K562 (cell line): ENCODE measurements at regions not wholly inside any gene's neighbourhood (a gene's known extent, or its start where the extent isn't known, plus 50 kb on each side); places are given as distances from the start of the nearest gene placed in this dataset.

Experiments used
- ATAC-seq: fragments of 200-7000 bp; cut with Tn5 transposase; 3 replicates; pipeline ENCODE4 v1.9.1; 2020; ENCODE audit warnings: moderate library complexity
- BruUV-seq: library from RNA; stranded (reverse); fragments of 400-500 nt; replicated peaks from 2 replicates; lab custom pipeline; 2021; lab: Mats Ljungman, UMichigan
- CTCF ChIA-PET: fragments of 300-600 bp; formaldehyde crosslinking; extraction: SDS; loops from one replicate; lab custom pipeline; 2021; ENCODE audit warnings: low intra/inter-chr PET ratio; lab: Yijun Ruan, JAX
- POLR2A ChIA-PET: fragments of 300-600, 350-650 bp; sonication (Branson Sonifier 250); formaldehyde crosslinking; extraction: SDS; loops from one replicate; lab custom pipeline; 2021; ENCODE audit warnings: antibody characterized with exemption, inconsistent platforms; lab: Yijun Ruan, JAX
- DNase-seq, 4 experiments: peaks; one replicate each; pipeline versions ENCODE4 v3.0.0 to v3.0.0-alpha.2; 2011 to 2018; ENCODE audit warnings: low spot score in 3 of 4, mixed read lengths in 3 of 4; ENCODE audit errors: extremely low read depth in 1 of 4
- FAIRE-seq: peaks from 2 replicates; lab custom pipeline; 2011; peaks lifted over from hg19 to GRCh38; lab: Jason Lieb, UNC
- H2AFZ ChIP-seq: 2 replicates; pipeline ENCODE4 v1.6.0; 2011; ENCODE audit warnings: low read depth, low read length, control low read depth, inconsistent platforms
- H3K27ac ChIP-seq: fragments of 200-600 bp; 3 replicates; pipeline ENCODE4 v1.8.0; 2011; ENCODE audit warnings: low read depth, mild to moderate bottlenecking, control low read depth, inconsistent platforms, low read length, moderate library complexity, mixed read lengths; ENCODE audit errors: extremely low read depth
- H3K27me3 ChIP-seq, 2 experiments: fragments of 300-600 bp in 1 of 2; 2 replicates in 1 of 2; 3 replicates in 1 of 2; pipeline versions ENCODE4 v1.6.0 to v1.8.0; 2011; ENCODE audit warnings: inconsistent platforms in 2 of 2, low read length in 2 of 2, mild to moderate bottlenecking in 1 of 2, mixed read lengths in 1 of 2, moderate library complexity in 1 of 2; ENCODE audit not compliant: control insufficient read depth in 2 of 2, insufficient read depth in 2 of 2
- H3K36me3 ChIP-seq: fragments of 300-600 bp; 3 replicates; pipeline ENCODE4 v1.8.0; 2011; ENCODE audit warnings: mild to moderate bottlenecking, low read length, inconsistent platforms; ENCODE audit not compliant: control insufficient read depth, insufficient read depth
- H3K4me1 ChIP-seq, 2 experiments: fragments of 200-600 bp in 1 of 2; replicated peaks in 1 of 2; 2 replicates in 1 of 2; 3 replicates in 1 of 2; pipeline versions ENCODE4 v1.5.1 to v1.8.0; 2011; ENCODE audit warnings: inconsistent platforms in 2 of 2, low read length in 2 of 2, mild to moderate bottlenecking in 1 of 2, mixed read lengths in 1 of 2, moderate library complexity in 1 of 2; ENCODE audit not compliant: control insufficient read depth in 2 of 2, insufficient read depth in 2 of 2
- H3K4me2 ChIP-seq: 2 replicates; pipeline ENCODE4 v1.6.1; 2011; ENCODE audit warnings: low read length, control low read depth, inconsistent platforms, mixed read lengths; ENCODE audit not compliant: insufficient read depth
- H3K4me3 ChIP-seq: fragments of 200-600 bp; sonication (generic), shearing (Covaris generic); 2 replicates; pipeline ENCODE4 v1.5.1; 2016; ENCODE audit warnings: control low read depth, inconsistent platforms
- H3K79me2 ChIP-seq: fragments of 200-600 bp; 3 replicates; pipeline ENCODE4 v1.8.0; 2011; ENCODE audit warnings: low read length, inconsistent platforms; ENCODE audit not compliant: control insufficient read depth, insufficient read depth
- H3K9ac ChIP-seq, 2 experiments: 2 replicates each; pipeline versions ENCODE4 v1.6.0 to v1.6.1; 2011; ENCODE audit warnings: low read depth in 2 of 2, low read length in 2 of 2, control low read depth in 1 of 2, inconsistent platforms in 1 of 2, mild to moderate bottlenecking in 1 of 2, mixed read lengths in 1 of 2; ENCODE audit not compliant: insufficient read depth in 1 of 2
- H3K9me1 ChIP-seq: one replicate; pipeline ENCODE4 v1.6.0; 2011; ENCODE audit warnings: inconsistent platforms, mild to moderate bottlenecking, low read length, moderate library complexity; ENCODE audit not compliant: control insufficient read depth, insufficient read depth
- H3K9me3 ChIP-seq: replicated peaks from 2 replicates; pipeline ENCODE4 v1.5.1; 2011; ENCODE audit warnings: low read depth, low read length, inconsistent platforms; ENCODE audit not compliant: control insufficient read depth, insufficient read depth
- H4K20me1 ChIP-seq: replicated peaks from 2 replicates; pipeline ENCODE4 v1.6.1; 2011; ENCODE audit warnings: low read length, inconsistent platforms, mixed read lengths; ENCODE audit not compliant: control insufficient read depth, insufficient read depth
- CREB1 ChIP-seq, 2 experiments: sonication (generic) in 1 of 2; formaldehyde crosslinking in 1 of 2; IDR thresholded peaks; 2 replicates each; pipeline versions ENCODE4 v1.6.1 to v1.8.0; 2012 to 2022; ENCODE audit warnings: inconsistent platforms in 1 of 2, mild to moderate bottlenecking in 1 of 2, missing genetic modification reagents in 1 of 2, moderate library complexity in 1 of 2
- FOXP1 ChIP-seq: sonication (generic); formaldehyde crosslinking; IDR thresholded peaks from 2 replicates; pipeline ENCODE4 v1.8.0; 2022; ENCODE audit warnings: mild to moderate bottlenecking, missing genetic modification reagents
- KLF1 ChIP-seq: fragments of 450-650 bp; IDR thresholded peaks from 2 replicates; pipeline ENCODE4 v1.6.1; 2016; ENCODE audit warnings: missing genetic modification characterization, missing compliant biosample characterization
- MEF2A ChIP-seq: IDR thresholded peaks from 2 replicates; pipeline ENCODE4 v1.6.1; 2011; ENCODE audit warnings: low read depth, mild to moderate bottlenecking, low read length, moderate library complexity; ENCODE audit not compliant: control insufficient read depth
- MEIS2 ChIP-seq: fragments of 450-650 bp; IDR thresholded peaks from 2 replicates; pipeline ENCODE4 v1.6.1; 2014; ENCODE audit warnings: mild to moderate bottlenecking; ENCODE audit not compliant: partially characterized antibody
- PBX2 ChIP-seq, 2 experiments: IDR thresholded peaks in 1 of 2; conservative IDR thresholded peaks in 1 of 2; 2 replicates each; pipeline ENCODE4 v1.6.1; 2016; ENCODE audit warnings: low read depth in 2 of 2, mild to moderate bottlenecking in 1 of 2, missing compliant biosample characterization in 1 of 2, missing genetic modification characterization in 1 of 2, moderate library complexity in 1 of 2
- WGBS: fragments of 100-300 bp; shearing (Covaris generic); methylation state at CpG from one replicate; pipeline ENCODE4 v1.1.6; 2016; ENCODE audit warnings: low coverage, mixed read lengths; ENCODE audit not compliant: insufficient coverage; ENCODE audit errors: missing lambda C conversion rate; 5-methylcytosine and 5-hydroxymethylcytosine counted together
- in situ Hi-C: fragments of 300-500 bp; cut with MboI; formaldehyde crosslinking; loops from 4 replicates; pipeline ENCODE4 v1.15.0; 2018; ENCODE audit warnings: inconsistent platforms, mixed read lengths
- intact Hi-C: fragments of 100-400 bp; cut with micrococcal nuclease; formaldehyde crosslinking; loops from 2 replicates; pipeline ENCODE4 v1.14.2; 2022
- TF ChIP-seq, protein P1 (sequence below): fragments of 450-650 bp; IDR thresholded peaks from 2 replicates; pipeline ENCODE4 v1.6.1; 2016

GRCh38 chr5:108661024-108661423 lies 86.7 kb upstream of the FER start:
- Histone ChIP-seq H3K4me1 (no peaks in the 10 kb centered on the region), H3K36me3 (no peaks in the 10 kb centered on the region), H3K4me2 (no peak overlapping the region), H3K79me2 (no peaks in the 10 kb centered on the region), H3K9me3 (no peaks in the 10 kb centered on the region), H3K27ac (no peak overlapping the region), H3K27me3 (peaks cover 2 to 3% of the 10 kb centered on the region in 2 experiments; a peak in 2 of 5 replicates), H3K9ac (no peak overlapping the region), H4K20me1 (no peaks in the 10 kb centered on the region), H2AFZ (no peak overlapping the region), H3K9me1 (no peaks in the 10 kb centered on the region), H3K4me3 (no peak overlapping the region)
- TF ChIP-seq KLF1 (no peak), MEIS2 (peak; percentile 59), PBX2 (CRISPR knock-in tag; IDR thresholded peaks at IDR 0.05; ENCODE audit: low read depth) (no peak), PBX2 (tag; conservative IDR thresholded peaks at IDR 0.05; ENCODE audit: low read depth) (peak; percentile 81), CREB1 (IDR thresholded peaks at IDR 0.05) (no peak), CREB1 (CRISPR knock-in tag; IDR thresholded peaks at IDR 0.05) (no peak), MEF2A (no peak), FOXP1 (no peak)
- TF ChIP-seq, protein P1, sequence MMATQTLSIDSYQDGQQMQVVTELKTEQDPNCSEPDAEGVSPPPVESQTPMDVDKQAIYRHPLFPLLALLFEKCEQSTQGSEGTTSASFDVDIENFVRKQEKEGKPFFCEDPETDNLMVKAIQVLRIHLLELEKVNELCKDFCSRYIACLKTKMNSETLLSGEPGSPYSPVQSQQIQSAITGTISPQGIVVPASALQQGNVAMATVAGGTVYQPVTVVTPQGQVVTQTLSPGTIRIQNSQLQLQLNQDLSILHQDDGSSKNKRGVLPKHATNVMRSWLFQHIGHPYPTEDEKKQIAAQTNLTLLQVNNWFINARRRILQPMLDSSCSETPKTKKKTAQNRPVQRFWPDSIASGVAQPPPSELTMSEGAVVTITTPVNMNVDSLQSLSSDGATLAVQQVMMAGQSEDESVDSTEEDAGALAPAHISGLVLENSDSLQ: peak; percentile 55
- DNase-seq (no peak), ATAC-seq (no peak), FAIRE-seq (no peak)
- in situ Hi-C loops: no loop called here
- ChIA-PET POLR2A (interaction anchor here (0.8 kb wide), 1 partner anchor 660 kb away, joined by 4 read pairs; no protein-coding TSS in a partner anchor), CTCF (no interaction called here)
- 0% methylated on average over 1 of the region's 1 CpG for WGBS
- BruUV-seq: no TSS peak
- intact Hi-C loops: no loop called here
